Activated CD8-positive, alpha-beta memory T cell treated with anti-CD3 and anti-CD28 coated beads, Interleukin-2, amount 50 U/mL, for 24 hours (primary cell): ENCODE measurements at regions not wholly inside any gene's neighbourhood (a gene's known extent, or its start where the extent isn't known, plus 50 kb on each side); places are given as distances from the start of the nearest gene placed in this dataset.
A peak's percentile ranks its signal among the peaks of the same experiment; 100 is the strongest.
"Not testable (repeated sequence)": the region's sequence is repeated elsewhere in the genome, so short reads cannot be mapped to it uniquely, and the experiment has no call there.

Experiments used
- DNase-seq: peaks from one replicate; pipeline ENCODE4 v3.0.0-alpha.2; 2020; ENCODE audit errors: extremely low read depth

DNA sequence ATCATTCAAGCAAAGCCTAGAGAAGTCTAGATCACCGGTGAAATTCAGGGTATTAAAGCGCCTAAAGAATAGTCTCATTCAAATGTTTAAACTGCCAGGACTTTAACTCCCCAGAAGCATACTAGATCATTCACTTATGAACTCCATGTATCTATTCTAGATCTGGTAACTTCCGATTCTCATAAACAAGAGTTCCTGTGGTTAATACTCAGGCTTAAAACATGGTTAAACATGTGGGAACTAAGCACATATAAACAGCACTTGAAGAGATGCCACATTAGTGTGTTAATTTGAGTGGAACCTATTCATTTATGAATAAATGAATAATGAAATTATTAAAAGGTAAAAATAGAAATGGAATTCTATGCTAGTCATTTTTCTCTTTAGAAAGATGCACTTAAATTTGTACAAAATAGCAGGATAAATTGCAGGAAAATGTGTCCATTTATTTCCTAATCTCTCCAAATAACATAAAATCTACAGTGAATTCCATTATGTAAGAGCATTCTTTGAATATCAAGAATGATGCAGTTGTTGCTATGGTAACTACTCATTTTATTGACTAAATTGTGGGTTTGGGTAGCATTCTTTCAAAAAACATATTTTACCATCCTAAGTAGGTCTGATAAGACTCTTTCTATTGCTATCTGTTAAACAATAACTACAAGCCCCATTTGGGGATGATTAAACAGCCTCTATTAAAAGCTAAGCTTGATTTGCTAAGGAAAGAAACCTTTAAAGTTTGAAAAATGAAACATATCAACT is 147.6 kb upstream of the TMEM168 start:
- DNase-seq = no peak

DNA sequence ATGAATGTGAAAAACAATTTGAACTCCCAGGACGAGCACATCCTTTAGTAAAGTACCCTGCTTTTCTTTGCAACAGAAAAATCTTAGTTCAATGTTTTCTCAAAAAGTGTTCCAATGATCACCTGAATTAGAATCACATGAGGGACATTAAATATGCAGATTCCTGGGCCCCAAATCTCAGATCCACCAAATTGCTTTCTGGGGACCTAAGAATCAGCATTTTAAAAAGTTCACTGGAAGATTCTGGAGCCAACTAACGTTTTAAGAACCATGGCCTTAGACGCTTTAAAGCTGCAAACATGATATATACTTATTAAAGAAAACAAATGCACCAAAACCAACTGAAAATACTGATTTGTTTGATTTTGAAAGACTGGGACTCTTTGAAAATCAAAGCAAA is 143.4 kb upstream of the TMEM168 start:
- no peak for DNase-seq

- no peak for DNase-seq
Measured at GRCh38 chr7:112930787-112931186, 140.6 kb upstream of the TMEM168 start.

- DNase-seq = no peak
Measured at GRCh38 chr7:112929421-112929820, 139.2 kb upstream of the TMEM168 start.

- no peak for DNase-seq
Measured at GRCh38 chr7:112926018-112926417, 135.8 kb upstream of the TMEM168 start.

- DNase-seq = not testable (repeated sequence)
Measured at GRCh38 chr7:112922546-112922945, 132.4 kb upstream of the TMEM168 start.

- not testable (repeated sequence) for DNase-seq
Measured at GRCh38 chr7:112916431-112916830, 126.2 kb upstream of the TMEM168 start.

- DNase-seq = no peak
Measured at GRCh38 chr7:112908086-112908485, 117.9 kb upstream of the TMEM168 start.

GRCh38 chr7:112907658-112908057 is 117.5 kb upstream of the TMEM168 start:
- DNase-seq = no peak

GRCh38 chr7:112905950-112906349 is 115.8 kb upstream of the TMEM168 start:
- no peak for DNase-seq

GRCh38 chr7:112905413-112905812 is 115.2 kb upstream of the TMEM168 start:
- DNase-seq = no peak

DNA sequence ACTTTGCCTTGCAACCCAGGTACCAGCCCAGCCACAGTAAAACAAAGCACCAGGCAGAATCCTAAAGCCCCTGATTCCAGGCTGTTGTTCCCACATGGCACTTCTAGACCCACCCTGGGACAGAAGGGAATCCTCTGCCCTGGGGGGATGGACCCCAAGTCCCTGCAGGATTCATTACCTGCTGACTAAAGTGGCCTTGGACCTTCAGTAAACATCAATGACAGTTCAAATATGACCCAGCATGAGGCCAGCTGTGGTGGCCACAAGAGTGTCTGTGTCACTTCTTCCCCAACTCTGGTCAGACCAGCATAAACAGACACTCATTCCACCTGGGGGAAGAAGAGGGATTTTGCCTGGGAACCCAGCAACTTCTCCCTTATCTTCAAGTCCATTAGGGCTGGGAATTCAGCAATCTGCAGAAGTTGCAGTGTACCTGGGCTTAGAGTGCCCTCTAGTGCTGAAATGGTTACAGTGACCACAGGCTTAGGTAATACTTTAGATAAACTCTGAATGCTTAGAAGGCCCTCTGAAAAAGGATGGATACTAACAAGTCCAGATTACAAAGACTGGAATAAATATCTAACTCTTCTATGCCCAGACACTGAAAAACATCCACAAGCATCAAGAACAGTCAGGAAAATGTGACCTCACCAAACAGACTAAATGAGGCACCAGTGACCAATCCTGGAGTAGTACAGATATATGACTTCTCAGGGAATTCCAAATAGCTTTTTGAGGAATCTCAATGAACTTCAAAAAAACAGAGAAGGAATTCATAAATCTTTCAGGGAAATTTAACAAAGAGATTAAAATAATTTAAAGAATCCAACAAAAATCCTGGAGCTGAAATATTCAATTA is 108.5 kb upstream of the TMEM168 start:
- peak; percentile 9 for DNase-seq

GRCh38 chr7:112897839-112898431 is 107.7 kb upstream of the TMEM168 start:
- DNase-seq = no peak

GRCh38 chr7:112896026-112896601 is 105.9 kb upstream of the TMEM168 start:
- no peak for DNase-seq

GRCh38 chr7:112892263-112892662 is 102.1 kb upstream of the TMEM168 start:
- no peak for DNase-seq

DNA sequence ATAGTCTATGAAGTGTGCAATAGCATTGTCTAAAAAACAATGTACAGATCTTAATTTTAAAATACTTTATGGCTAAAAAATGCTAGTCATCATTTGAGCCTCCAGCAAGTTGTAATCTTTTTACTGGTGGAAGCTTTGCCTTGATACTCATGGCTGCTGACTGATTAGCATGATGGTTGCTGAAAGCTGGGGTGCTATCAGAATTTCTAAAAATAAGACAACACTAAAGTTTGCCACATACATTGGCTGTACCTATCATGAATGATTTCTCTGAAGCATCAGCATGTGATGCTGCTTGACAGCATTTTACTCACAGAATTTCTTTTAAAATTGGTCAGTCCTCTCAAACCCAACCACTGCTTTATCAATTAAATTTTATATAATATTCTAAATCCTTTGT is 101.5 kb upstream of the TMEM168 start:
- no peak for DNase-seq

DNA sequence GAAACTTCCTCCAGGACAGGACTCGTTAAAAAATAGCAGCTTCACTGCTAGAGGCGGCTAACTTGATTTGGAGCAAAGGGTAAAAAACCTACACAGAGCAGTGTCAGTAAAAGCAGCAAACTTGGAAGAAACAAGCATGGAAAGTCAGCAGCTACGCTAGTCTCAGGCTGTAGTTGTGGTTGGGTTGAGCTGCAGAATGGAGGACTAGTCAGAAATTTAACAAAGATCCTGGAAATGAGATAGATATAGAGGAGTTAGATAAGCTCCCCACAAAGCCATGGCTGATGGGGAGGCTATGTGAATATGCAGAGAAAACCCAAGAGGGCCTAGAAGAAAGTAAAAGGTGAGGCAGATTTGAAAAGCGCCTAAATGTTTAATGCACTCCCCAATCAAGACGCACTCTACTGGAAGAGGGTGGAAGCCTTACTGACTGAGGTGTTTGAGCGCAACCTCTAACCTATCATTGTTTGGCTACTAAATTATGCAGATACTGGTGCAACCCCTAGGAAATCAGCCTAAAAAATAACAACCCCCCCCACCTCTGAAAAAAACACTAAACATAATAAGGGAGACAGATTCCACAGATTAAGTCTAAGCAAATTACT is 99.7 kb upstream of the TMEM168 start:
- no peak for DNase-seq

DNA sequence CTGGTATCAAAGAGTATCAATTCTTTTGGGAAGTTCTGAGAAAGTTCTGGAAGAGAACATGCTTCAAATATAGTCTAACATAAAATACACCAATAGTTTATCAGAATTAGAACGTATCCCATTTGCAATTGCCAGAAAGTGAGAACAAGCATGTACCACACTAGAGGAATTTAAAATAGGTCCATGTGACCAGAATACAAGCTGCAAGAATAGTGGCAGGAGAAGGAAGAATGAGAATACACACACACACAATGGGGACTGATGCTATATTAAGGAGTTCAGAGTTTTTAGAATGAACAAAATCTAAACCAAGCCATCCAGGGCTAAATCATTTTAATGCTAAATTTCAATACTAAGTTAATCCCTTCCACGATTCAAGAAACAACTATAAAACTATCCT is 99.1 kb upstream of the TMEM168 start:
- DNase-seq = no peak

DNA sequence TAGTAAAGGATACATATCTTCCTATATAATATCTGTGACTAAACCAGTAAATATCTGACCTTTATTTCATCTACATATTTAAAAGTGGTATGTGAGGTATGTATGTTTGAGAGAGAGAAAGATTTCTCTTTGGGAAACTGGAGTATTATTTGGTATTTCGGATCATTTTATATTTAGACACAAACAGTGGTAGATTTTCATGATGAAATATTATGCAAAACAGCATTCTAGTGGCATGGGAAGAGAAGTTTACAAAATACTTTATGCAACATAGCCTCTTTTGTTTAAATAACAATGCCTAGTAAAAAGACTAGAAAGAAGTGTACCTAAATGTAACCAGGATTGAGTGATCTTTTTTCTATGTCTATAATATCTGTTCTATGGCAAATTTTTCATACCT is 98.6 kb upstream of the TMEM168 start:
- DNase-seq = no peak

DNA sequence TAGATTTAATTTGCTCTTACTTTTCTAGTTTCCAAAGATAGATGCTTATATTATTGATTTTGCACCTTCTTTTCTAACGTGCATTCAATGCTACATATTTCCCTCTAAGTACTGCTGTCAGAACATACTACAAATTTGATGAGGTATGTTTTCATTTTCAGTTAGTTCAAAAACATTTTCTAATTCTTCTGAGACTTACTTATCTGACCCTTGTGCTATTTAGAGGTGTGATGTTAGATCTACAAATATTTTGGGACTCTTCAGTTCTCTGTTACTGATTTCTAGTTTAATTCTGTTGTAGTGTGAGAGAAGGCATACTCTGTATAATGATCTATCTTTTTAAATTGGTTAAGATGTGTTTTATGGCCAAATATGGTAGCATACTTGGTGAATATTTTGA is 97.8 kb upstream of the TMEM168 start:
- no peak for DNase-seq

DNA sequence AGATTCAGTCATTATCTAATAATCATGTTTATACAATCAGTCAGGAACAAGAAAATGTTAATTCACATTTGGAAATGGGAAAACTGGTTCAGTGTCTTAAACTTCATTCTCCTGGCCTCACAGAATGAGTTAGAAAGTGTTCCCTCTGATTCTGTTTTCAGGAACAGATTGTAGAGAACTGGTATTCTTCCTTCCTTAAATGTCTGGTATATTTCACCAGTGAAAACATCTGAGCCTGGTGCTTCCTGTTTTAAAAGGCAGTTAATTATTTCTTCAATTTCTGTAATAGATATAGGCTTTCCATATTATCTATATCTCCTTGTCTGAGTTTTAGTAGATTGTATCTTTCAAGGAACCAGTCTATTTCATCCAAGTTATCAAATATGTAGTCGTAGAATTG is 97.1 kb upstream of the TMEM168 start:
- DNase-seq = no peak

GRCh38 chr7:112886208-112886607 is 96.0 kb upstream of the TMEM168 start:
- DNase-seq = no peak
